ENCODE measurements at regions not wholly inside any gene's neighbourhood (a gene's known extent, or its start where the extent isn't known, plus 50 kb on each side); places are given as distances from the start of the nearest gene placed in this dataset.
"Not testable (repeated sequence)": the region's sequence is repeated elsewhere in the genome, so short reads cannot be mapped to it uniquely, and the experiment has no call there.

DNA sequence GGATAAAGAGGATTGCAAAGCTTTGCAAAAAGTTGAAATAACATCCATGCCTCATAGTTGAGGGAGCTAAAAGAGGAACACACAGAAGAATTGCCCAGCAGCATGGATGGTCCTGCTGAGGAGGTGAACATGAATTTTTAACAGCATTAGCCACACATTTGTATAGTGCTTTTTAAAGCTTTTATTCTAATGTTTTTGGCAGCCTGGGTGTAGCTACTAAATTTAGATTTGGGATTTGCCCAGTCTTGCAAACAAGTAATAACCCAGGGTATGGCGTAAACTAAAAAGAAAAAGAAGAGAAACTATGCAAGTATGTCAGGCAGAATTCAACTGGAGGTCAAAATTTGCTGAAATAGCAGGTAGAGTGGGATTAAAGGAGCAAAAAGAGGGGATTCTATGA, 75.1 kb upstream of the PTPRK start:
- DNase-seq (ENCODE audit: low read depth): no peak

GRCh38 chr6:128586095-128586494, 65.7 kb upstream of the PTPRK start:
- no peak for DNase-seq (ENCODE audit: low read depth)

DNA sequence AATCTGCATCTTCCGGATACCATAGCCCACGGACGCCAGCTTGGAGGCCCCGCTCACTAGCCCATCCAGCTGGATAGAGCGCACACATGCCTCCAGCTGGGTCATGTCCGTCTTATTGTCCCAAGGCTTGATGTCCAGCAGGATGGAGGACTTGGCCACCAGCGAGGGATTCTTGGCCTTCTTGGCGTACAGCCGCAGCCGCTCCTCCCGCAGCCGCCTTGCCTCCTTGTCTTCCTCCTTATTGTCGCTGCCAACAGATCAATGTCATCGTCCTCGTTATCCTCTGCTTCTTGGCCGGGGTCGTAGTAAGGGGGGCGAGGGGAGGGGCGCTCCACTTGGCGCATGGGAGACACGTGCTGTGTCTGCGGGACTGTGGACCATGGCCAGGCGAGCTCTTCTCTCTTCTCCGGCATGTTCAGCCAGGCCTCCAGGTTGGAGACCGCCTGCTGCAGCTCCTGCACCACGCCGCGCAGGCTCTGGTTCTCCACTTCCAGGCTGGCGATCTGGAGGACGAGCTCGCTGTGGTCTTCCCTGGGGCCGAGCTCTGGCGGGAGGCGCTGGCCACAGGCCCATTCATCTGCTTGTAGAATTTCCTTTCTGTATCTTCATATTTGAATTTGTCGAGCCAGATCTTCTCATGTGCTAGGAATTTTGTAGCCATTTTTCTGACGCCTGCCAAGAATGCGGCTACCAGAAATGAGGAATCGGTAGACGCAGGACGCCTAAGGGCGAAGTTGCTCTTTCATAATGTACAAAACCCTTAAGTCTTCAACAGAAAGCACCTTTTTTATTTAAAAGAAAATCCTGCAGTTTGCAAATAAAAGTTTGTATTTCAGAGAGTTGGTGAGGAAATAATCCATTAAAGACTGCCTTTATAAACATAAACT, 60.1 kb upstream of the PTPRK start:
- DNase-seq (ENCODE audit: low read depth): no peak

GRCh38 chr6:128575254-128575653, 54.9 kb upstream of the PTPRK start:
- not testable (repeated sequence) for DNase-seq (ENCODE audit: low read depth)

DNA sequence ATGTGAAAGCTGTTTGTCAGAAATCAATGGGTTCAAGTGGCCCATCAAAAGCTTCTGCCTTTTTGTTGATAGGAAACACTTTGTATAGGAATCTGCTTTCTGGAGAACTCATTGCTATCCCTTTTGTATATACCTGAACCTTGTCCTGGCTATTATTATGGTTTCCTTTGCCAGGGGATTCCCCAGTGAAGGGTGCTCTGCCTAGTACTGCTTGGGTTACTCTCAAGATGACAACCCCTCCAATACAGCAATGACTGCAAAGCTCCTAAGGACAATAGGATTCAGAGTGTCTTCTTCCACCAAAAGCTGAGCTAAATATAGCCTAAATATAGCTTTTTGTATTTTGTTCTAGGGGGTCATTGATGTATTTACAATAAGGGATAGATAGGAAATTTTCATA, 54.0 kb upstream of the PTPRK start:
- no peak for DNase-seq (ENCODE audit: low read depth)

DNA sequence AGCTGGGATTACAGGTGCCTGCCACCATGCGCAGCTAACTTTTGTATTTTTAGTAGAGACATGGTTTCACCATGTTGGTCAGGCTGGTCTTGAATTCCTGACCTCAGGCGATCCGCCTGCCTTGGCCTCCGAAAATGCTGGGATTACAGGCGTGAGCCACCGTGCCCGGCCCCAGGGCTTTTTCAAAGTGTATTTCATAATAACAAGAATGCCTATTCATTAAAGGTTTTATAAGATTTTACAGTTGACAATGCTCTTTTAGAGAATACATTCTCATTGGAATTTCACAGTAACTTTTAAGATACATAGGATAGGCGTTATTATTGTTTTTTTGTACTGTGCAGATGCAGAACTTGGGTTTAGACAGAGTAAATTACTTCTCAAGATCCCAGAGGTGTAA, 52.6 kb upstream of the PTPRK start:
- DNase-seq (ENCODE audit: low read depth): no peak

DNA sequence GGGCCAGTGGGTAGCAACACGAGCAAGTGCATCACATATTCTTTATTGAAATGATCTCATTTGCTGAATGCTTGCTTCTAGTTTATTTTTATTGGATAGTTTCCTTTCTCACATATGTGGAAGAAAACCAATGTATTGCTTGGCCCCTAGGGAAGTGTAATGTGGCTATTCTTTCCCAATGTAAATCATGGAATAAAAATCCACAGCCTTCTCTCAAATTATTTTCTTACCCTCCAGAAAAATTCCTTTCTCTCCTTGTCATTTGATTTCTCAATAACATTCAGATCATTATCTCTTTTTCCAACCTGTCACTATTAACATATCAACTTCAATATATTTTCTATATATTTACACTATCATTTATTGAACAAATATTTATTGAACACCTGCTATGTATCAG, 51.9 kb upstream of the PTPRK start:
- no peak for DNase-seq (ENCODE audit: low read depth)

DNA sequence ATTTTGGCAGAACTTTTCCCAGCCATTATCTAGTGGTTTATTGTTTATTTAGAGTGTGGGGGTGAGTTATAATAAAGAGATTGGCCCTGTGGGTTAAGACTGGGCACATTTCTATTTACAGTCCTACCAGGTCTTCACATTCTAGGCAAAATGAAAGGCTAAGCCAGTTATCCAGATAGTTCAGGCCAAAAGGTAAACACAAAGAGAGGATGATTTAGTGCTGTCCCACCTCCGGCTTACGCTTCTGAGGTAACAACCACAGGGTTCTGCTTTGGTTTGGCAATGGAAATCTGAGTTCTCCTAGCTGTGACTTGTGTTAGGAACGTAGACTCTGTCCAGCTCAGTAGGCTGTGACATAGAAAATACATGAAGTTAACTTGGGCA, 50.3 kb upstream of the PTPRK start:
- no peak for DNase-seq (ENCODE audit: low read depth)

DNA sequence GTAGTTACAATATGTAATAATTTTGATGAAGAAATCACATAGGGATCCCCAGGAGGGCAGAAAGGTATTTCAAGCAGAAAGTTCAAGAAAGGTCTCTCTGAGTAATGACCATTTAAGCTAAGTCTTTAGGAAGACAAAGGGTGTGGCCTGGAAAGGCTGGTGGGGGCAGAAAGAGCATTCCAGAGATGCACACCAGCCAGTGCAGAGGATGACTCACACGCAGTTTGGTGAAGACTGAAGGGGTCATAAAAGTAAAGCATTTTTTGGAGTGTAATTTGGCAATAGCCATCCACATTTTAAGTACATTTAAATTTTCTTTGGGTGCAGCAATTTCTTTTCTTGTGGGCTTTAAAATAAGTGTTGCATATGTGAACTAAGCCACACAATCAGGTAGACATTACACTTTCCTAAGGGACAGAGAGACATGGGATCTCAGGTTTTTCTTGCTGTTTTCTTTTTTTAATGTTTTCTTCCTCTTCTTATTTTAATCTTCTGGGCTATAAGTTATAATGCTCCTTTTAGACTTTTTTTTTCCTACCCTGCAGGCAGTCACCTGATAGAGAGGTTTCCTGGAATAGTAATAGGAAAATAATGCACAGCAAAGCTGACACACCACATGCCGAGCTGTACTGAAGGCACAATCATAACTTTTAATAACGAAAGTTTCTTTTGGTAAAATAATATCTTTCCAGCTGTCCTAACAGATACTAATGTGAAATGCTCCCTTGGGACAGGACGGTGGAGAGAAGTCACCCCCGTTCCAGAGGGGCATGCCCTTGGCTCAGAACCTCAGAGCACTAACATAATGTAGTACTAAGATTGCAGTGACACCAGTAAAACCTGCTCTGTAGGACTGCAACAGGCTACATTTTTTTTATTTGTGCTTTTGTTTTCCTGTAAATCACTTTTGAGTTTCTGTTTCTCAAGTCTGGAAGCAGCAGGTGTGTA, 49.6 kb upstream of the PTPRK start:
- DNase-seq (ENCODE audit: low read depth): peak; percentile 94
